ENCODE measurements at regions not wholly inside any gene's neighbourhood (a gene's known extent, or its start where the extent isn't known, plus 50 kb on each side); places are given as distances from the start of the nearest gene placed in this dataset.

GRCh38 chr2:200129721-200130462, 174.5 kb downstream of the MAIP1 start:
- intact Hi-C loops (cut with DNase I): no loop called here
- no peak for DNase-seq (ENCODE audit: low spot score)

- no peak for DNase-seq (ENCODE audit: low spot score)
- intact Hi-C loops (cut with DNase I): no loop called here
These were observed 175.4 kb downstream of the MAIP1 start for GRCh38 chr2:200130762-200131166.

- DNase-seq (ENCODE audit: low spot score): no peak
- intact Hi-C loops (cut with DNase I): no loop called here
These were observed 175.2 kb upstream of the SPATS2L start for GRCh38 chr2:200131307-200131706.

- intact Hi-C loops (cut with DNase I): no loop called here
- no peak for DNase-seq (ENCODE audit: low spot score)
These were observed 171.4 kb upstream of the SPATS2L start for GRCh38 chr2:200135082-200135481.

GRCh38 chr2:200136655-200137054, 169.8 kb upstream of the SPATS2L start:
- intact Hi-C loops (cut with DNase I): no loop called here

GRCh38 chr2:200137271-200137670, 169.2 kb upstream of the SPATS2L start:
- no peak for DNase-seq (ENCODE audit: low spot score)
- intact Hi-C loops (cut with DNase I): no loop called here

More at GRCh38 chr2:200136655-200137054, 169.8 kb upstream of the SPATS2L start:
- no peak for DNase-seq (ENCODE audit: low spot score)

- DNase-seq (ENCODE audit: low spot score): no peak
- intact Hi-C loops (cut with DNase I): no loop called here
These were observed 168.8 kb upstream of the SPATS2L start for GRCh38 chr2:200137691-200138090.

- no peak for DNase-seq (ENCODE audit: low spot score)
These were observed 167.9 kb upstream of the SPATS2L start for GRCh38 chr2:200138391-200139124.

GRCh38 chr2:200144571-200144970, 161.9 kb upstream of the SPATS2L start:
- intact Hi-C loops (cut with DNase I): no loop called here
- no peak for DNase-seq (ENCODE audit: low spot score)

More at GRCh38 chr2:200138391-200139124, 167.9 kb upstream of the SPATS2L start:
- intact Hi-C loops (cut with DNase I): no loop called here

GRCh38 chr2:200146501-200146900, 160.0 kb upstream of the SPATS2L start:
- intact Hi-C loops (cut with DNase I): no loop called here
- no peak for DNase-seq (ENCODE audit: low spot score)

GRCh38 chr2:200147371-200147770, 159.1 kb upstream of the SPATS2L start:
- intact Hi-C loops (cut with DNase I): no loop called here
- DNase-seq (ENCODE audit: low spot score): no peak

GRCh38 chr2:200148366-200148765, 158.1 kb upstream of the SPATS2L start:
- no peak for DNase-seq (ENCODE audit: low spot score)
- intact Hi-C loops (cut with DNase I): no loop called here

- no peak for DNase-seq (ENCODE audit: low spot score)
- intact Hi-C loops (cut with DNase I): no loop called here
These were observed 155.9 kb upstream of the SPATS2L start for GRCh38 chr2:200150411-200151086.

- intact Hi-C loops (cut with DNase I): no loop called here
- no peak for DNase-seq (ENCODE audit: low spot score)
These were observed 150.8 kb upstream of the SPATS2L start for GRCh38 chr2:200155652-200156051.

GRCh38 chr2:200156166-200156835, 150.2 kb upstream of the SPATS2L start:
- no peak for DNase-seq (ENCODE audit: low spot score)
- intact Hi-C loops (cut with DNase I): no loop called here

GRCh38 chr2:200158647-200159356, 147.7 kb upstream of the SPATS2L start:
- intact Hi-C loops (cut with DNase I): no loop called here

GRCh38 chr2:200159357-200159707, 147.2 kb upstream of the SPATS2L start:
- intact Hi-C loops (cut with DNase I): no loop called here
- no peak for DNase-seq (ENCODE audit: low spot score)

More at GRCh38 chr2:200158647-200159356, 147.7 kb upstream of the SPATS2L start:
- no peak for DNase-seq (ENCODE audit: low spot score)

GRCh38 chr2:200159829-200160781, 146.4 kb upstream of the SPATS2L start:
- DNase-seq (ENCODE audit: low spot score): no peak
- intact Hi-C loops (cut with DNase I): no loop called here
